Fibroblast of lung (primary cell): ENCODE measurements at regions not wholly inside any gene's neighbourhood (a gene's known extent, or its start where the extent isn't known, plus 50 kb on each side); places are given as distances from the start of the nearest gene placed in this dataset.

ENCODE experiments used
- CTCF ChIP-seq, 2 donors: IDR thresholded peaks in 1 of 2; conservative IDR thresholded peaks in 1 of 2; 1 replicate in 1 of 2; 2 replicates in 1 of 2; pipeline ENCODE4 v1.5.1; 2011 to 2012; ENCODE audit warnings: low read length in 2 of 2, control low read depth in 1 of 2, inconsistent platforms in 1 of 2, low read depth in 1 of 2, mild to moderate bottlenecking in 1 of 2
- EZH2 ChIP-seq: IDR thresholded peaks from 2 replicates; pipeline ENCODE4 v1.5.1; 2012; ENCODE audit warnings: low read length, control low read depth, mild to moderate bottlenecking; ENCODE audit errors: missing control alignments

- TF ChIP-seq CTCF (conservative IDR thresholded peaks at IDR 0.05 in 1 of 2, IDR thresholded peaks at IDR 0.05 in 1 of 2; ENCODE audit: low read depth in 1 of 2, low read length in 2 of 2) (no peak), EZH2 (no peak)
Measured at GRCh38 chr18:2400701-2401196, 170.6 kb downstream of the METTL4 start.
